ENCODE measurements at regions not wholly inside any gene's neighbourhood (a gene's known extent, or its start where the extent isn't known, plus 50 kb on each side); places are given as distances from the start of the nearest gene placed in this dataset.

GRCh38 chr2:176412136-176412535 lies 142.9 kb downstream of the MTX2 start:
- no peak for TF ChIP-seq MAX (IDR thresholded peaks at IDR 0.05)
- TF ChIP-seq CTCF (IDR thresholded peaks at IDR 0.05) = no peak
- no peak for TF ChIP-seq JUNB (IDR thresholded peaks at IDR 0.05)
- no peak for TF ChIP-seq RNF2 (IDR thresholded peaks at IDR 0.05; ENCODE audit: borderline replicate concordance, low read depth)
- TF ChIP-seq MYC (IDR thresholded peaks at IDR 0.05; ENCODE audit: borderline replicate concordance, low read length) = no peak
- TF ChIP-seq EP300 (IDR thresholded peaks at IDR 0.05) = no peak
- no peak for TF ChIP-seq HOXA7 (CRISPR knock-in tag; IDR thresholded peaks at IDR 0.05)
- TF ChIP-seq KDM1A (IDR thresholded peaks at IDR 0.05; ENCODE audit: low read depth) = no peak
- no peak for TF ChIP-seq NR3C1 (IDR thresholded peaks at IDR 0.05)
- no peak for TF ChIP-seq HDAC2 (IDR thresholded peaks at IDR 0.05)
- no peak for TF ChIP-seq CEBPB (IDR thresholded peaks at IDR 0.05)
- no peak for TF ChIP-seq RCOR1 (IDR thresholded peaks at IDR 0.05; ENCODE audit: low read depth, low read length)
- no peak for TF ChIP-seq FOXS1 (CRISPR knock-in tag; IDR thresholded peaks at IDR 0.05)

Data from A549 (cell line).